ENCODE measurements at regions not wholly inside any gene's neighbourhood (a gene's known extent, or its start where the extent isn't known, plus 50 kb on each side); places are given as distances from the start of the nearest gene placed in this dataset.

DNA sequence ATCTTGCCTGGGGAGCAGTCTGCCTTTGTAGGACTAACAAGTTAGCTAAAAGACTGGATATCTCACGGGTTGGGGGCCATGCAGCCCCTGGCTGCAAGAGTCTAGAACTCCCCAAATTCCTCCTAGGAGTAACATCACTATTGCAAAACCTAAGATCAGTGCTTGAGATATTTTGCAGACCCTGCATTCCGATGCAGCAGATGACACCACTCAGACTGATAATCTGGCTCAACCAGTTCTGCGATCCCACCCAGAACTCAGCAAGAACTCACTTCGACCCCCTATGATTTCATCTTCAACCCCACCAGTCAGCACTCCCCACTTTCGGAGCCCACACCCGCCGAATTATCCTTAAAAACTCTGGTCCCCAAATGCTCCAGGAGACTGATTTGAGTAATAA, 834.0 kb downstream of the C4orf33 start:
- TF ChIP-seq, protein P1, sequence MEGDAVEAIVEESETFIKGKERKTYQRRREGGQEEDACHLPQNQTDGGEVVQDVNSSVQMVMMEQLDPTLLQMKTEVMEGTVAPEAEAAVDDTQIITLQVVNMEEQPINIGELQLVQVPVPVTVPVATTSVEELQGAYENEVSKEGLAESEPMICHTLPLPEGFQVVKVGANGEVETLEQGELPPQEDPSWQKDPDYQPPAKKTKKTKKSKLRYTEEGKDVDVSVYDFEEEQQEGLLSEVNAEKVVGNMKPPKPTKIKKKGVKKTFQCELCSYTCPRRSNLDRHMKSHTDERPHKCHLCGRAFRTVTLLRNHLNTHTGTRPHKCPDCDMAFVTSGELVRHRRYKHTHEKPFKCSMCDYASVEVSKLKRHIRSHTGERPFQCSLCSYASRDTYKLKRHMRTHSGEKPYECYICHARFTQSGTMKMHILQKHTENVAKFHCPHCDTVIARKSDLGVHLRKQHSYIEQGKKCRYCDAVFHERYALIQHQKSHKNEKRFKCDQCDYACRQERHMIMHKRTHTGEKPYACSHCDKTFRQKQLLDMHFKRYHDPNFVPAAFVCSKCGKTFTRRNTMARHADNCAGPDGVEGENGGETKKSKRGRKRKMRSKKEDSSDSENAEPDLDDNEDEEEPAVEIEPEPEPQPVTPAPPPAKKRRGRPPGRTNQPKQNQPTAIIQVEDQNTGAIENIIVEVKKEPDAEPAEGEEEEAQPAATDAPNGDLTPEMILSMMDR (IDR thresholded peaks at IDR 0.05), result no peak
- no peak for TF ChIP-seq EZH2 (IDR thresholded peaks at IDR 0.05; ENCODE audit: borderline replicate concordance, insufficient read depth, low read depth, low read length, poor library complexity, severe bottlenecking)

Data from B cell (primary cell).